ENCODE measurements at regions not wholly inside any gene's neighbourhood (a gene's known extent, or its start where the extent isn't known, plus 50 kb on each side); places are given as distances from the start of the nearest gene placed in this dataset.
"Not testable (repeated sequence)": the region's sequence is repeated elsewhere in the genome, so short reads cannot be mapped to it uniquely, and the experiment has no call there.

- H3K4me1 ChIP-seq: no peaks in the 10 kb centered on the region
- no peak for TF ChIP-seq POLR2A (IDR thresholded peaks at IDR 0.05)
- no peak for TF ChIP-seq EP300 (IDR thresholded peaks at IDR 0.05)
- no peak for TF ChIP-seq POLR2AphosphoS5 (IDR thresholded peaks at IDR 0.05)
- H3K27ac ChIP-seq: no peak overlapping the region
- no peaks in the 10 kb centered on the region for H3K27me3 ChIP-seq
- no peak for ATAC-seq (ENCODE audit: low FRiP score in 2 of 2)
- H3K36me3 ChIP-seq: no peaks in the 10 kb centered on the region
- H3K4me3 ChIP-seq: no peak overlapping the region
- WGBS, 2 donors: 69 to 70% methylated on average over 2 of the region's 2 CpGs
- no peaks in the 10 kb centered on the region for H3K9me3 ChIP-seq
- no peak for DNase-seq
These were observed 151.5 kb upstream of the PDE1C start for GRCh38 chr7:32221736-32222135.

GRCh38 chr7:32221056-32221455, 150.8 kb upstream of the PDE1C start:
- Histone ChIP-seq H3K27me3 (no peaks in the 10 kb centered on the region), H3K4me3 (no peak overlapping the region), H3K27ac (no peak overlapping the region), H3K9me3 (no peaks in the 10 kb centered on the region), H3K4me1 (no peaks in the 10 kb centered on the region), H3K36me3 (no peaks in the 10 kb centered on the region)
- DNase-seq (no peak), ATAC-seq (ENCODE audit: low FRiP score in 2 of 2) (no peak)
- TF ChIP-seq EP300 (IDR thresholded peaks at IDR 0.05) (no peak), POLR2A (IDR thresholded peaks at IDR 0.05) (no peak), POLR2AphosphoS5 (IDR thresholded peaks at IDR 0.05) (no peak), CTCF (IDR thresholded peaks at IDR 0.05) (no peak)
- WGBS, 2 donors: 92 to 94% methylated on average over 2 of the region's 2 CpGs

GRCh38 chr7:32219831-32220230, 149.6 kb upstream of the PDE1C start:
- DNase-seq; H3K4me1 ChIP-seq; H3K27me3 ChIP-seq; H3K9me3 ChIP-seq; H3K27ac ChIP-seq; H3K36me3 ChIP-seq; ATAC-seq (ENCODE audit: low FRiP score in 2 of 2); H3K4me3 ChIP-seq: not testable (repeated sequence)
- 53 to 68% methylated on average over 1 of the region's 1 CpG for WGBS, 2 donors

DNA sequence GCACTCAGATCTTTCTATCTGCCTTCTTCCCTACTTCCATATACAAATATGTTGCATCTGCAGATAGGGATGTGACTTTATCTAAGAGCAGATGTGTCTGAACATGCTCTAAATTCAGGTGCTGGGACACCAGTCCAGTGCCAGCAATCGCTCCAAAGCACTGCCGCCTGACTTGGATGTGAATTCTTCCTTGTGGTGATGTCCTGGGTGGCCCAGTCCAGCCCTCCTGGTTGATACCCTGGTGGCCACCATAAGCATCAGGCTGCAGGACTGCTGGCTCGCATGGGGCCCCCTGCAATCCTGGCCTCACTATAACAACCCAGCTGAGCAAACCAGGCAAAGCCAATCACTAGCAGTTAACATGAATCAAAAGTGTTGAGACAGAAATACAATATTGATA, 149.2 kb upstream of the PDE1C start:
- H3K27me3 ChIP-seq: no peaks in the 10 kb centered on the region
- no peaks in the 10 kb centered on the region for H3K36me3 ChIP-seq
- TF ChIP-seq CTCF (IDR thresholded peaks at IDR 0.05) (no peak), EP300 (IDR thresholded peaks at IDR 0.05) (no peak), POLR2A (IDR thresholded peaks at IDR 0.05) (no peak), POLR2AphosphoS5 (IDR thresholded peaks at IDR 0.05) (no peak)
- no peaks in the 10 kb centered on the region for H3K9me3 ChIP-seq
- no peak overlapping the region for H3K27ac ChIP-seq
- H3K4me1 ChIP-seq: no peaks in the 10 kb centered on the region
- ATAC-seq (ENCODE audit: low FRiP score in 2 of 2) (no peak), DNase-seq (no peak)
- no peak overlapping the region for H3K4me3 ChIP-seq
- 69 to 93% methylated on average over 3 of the region's 3 CpGs for WGBS, 2 donors

GRCh38 chr7:32218741-32219288, 148.6 kb upstream of the PDE1C start:
- no peaks in the 10 kb centered on the region for H3K4me1 ChIP-seq
- no peaks in the 10 kb centered on the region for H3K27me3 ChIP-seq
- WGBS, 2 donors: 51 to 56% methylated on average over 3 of the region's 3 CpGs
- no peak for DNase-seq
- H3K27ac ChIP-seq: no peak overlapping the region
- no peak for TF ChIP-seq POLR2AphosphoS5 (IDR thresholded peaks at IDR 0.05)
- no peak for TF ChIP-seq CTCF (IDR thresholded peaks at IDR 0.05)
- no peak for TF ChIP-seq POLR2A (IDR thresholded peaks at IDR 0.05)
- TF ChIP-seq EP300 (IDR thresholded peaks at IDR 0.05): no peak
- no peak for ATAC-seq (ENCODE audit: low FRiP score in 2 of 2)
- no peak overlapping the region for H3K4me3 ChIP-seq
- no peaks in the 10 kb centered on the region for H3K9me3 ChIP-seq
- no peaks in the 10 kb centered on the region for H3K36me3 ChIP-seq

DNA sequence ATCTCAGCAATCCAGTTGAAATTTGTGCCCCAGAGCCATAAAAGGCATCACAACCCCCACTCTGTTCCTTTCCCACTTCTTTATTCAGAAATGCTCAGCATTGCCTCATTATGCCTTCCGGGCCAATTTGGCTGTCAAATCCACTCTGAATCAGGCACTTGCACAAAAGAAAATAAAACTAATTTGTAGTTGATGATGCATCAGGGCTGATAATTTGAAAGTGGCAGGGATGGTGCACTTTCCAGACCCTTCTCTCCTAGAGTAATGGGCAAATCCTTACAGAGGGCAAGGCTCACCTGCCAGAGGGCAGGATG, 147.9 kb upstream of the PDE1C start:
- Histone ChIP-seq H3K27ac (no peak overlapping the region), H3K27me3 (no peaks in the 10 kb centered on the region), H3K36me3 (no peaks in the 10 kb centered on the region), H3K4me1 (no peaks in the 10 kb centered on the region), H3K4me3 (no peak overlapping the region), H3K9me3 (no peaks in the 10 kb centered on the region)
- TF ChIP-seq CTCF (IDR thresholded peaks at IDR 0.05) (no peak), POLR2AphosphoS5 (IDR thresholded peaks at IDR 0.05) (no peak), EP300 (IDR thresholded peaks at IDR 0.05) (no peak), POLR2A (IDR thresholded peaks at IDR 0.05) (no peak)
- DNase-seq (no peak), ATAC-seq (ENCODE audit: low FRiP score in 2 of 2) (no peak)
- WGBS, 2 donors: 79 to 88% methylated on average over 1 of the region's 1 CpG
